ENCODE measurements at regions not wholly inside any gene's neighbourhood (a gene's known extent, or its start where the extent isn't known, plus 50 kb on each side); places are given as distances from the start of the nearest gene placed in this dataset.

DNA sequence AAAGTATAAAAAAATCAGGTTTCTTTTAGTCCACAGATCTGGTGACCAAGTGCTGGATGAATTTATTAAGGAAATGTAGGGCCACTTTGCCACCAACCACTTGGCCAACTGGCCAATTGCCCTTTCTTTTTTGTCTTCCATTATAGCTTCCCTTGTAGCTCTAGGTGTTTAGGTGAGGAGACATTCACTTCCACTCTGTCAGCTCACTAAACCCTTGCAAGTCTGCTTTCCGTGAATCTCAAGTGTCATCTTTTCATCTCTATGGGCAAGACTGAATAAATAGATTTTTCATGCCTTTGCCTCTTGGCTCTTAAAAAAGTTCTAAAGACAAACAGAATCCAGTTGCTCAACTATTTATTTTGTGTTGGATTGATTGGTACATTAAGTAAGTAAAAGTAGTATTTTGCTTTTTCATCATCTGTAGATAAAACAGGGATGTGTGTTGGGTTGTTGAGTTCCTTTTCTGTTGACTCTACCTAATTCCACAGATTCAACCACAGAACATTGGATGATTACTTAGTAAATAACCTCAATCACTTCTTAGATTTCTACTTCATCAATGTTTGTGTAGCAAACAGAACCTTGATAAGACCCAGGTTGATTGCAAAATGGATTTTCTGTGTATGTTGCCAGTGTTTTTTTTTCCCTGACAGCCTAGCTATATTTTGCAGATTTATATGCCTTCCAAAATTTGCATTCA, 68.1 kb upstream of the GRXCR1 start:
- no peak overlapping the region for H3K4me3 ChIP-seq
- H3K27ac ChIP-seq = no peak overlapping the region
- TF ChIP-seq, protein P1, sequence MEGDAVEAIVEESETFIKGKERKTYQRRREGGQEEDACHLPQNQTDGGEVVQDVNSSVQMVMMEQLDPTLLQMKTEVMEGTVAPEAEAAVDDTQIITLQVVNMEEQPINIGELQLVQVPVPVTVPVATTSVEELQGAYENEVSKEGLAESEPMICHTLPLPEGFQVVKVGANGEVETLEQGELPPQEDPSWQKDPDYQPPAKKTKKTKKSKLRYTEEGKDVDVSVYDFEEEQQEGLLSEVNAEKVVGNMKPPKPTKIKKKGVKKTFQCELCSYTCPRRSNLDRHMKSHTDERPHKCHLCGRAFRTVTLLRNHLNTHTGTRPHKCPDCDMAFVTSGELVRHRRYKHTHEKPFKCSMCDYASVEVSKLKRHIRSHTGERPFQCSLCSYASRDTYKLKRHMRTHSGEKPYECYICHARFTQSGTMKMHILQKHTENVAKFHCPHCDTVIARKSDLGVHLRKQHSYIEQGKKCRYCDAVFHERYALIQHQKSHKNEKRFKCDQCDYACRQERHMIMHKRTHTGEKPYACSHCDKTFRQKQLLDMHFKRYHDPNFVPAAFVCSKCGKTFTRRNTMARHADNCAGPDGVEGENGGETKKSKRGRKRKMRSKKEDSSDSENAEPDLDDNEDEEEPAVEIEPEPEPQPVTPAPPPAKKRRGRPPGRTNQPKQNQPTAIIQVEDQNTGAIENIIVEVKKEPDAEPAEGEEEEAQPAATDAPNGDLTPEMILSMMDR (IDR thresholded peaks at IDR 0.05) = no peak
- intact Hi-C loops (cut with DNase I) = no loop called here
- DNase-seq (no peak), ATAC-seq (no peak)
- WGBS, 2 donors = 82 to 88% methylated on average over 1 of the region's 1 CpG
- no peaks in the 10 kb centered on the region for H3K36me3 ChIP-seq
- peaks cover 0 to 3% (median 0%) of the 10 kb centered on the region in 7 donors for H3K27me3 ChIP-seq
- H3K9me3 ChIP-seq = no peaks in the 10 kb centered on the region
- H3K4me1 ChIP-seq = no peaks in the 10 kb centered on the region

DNA sequence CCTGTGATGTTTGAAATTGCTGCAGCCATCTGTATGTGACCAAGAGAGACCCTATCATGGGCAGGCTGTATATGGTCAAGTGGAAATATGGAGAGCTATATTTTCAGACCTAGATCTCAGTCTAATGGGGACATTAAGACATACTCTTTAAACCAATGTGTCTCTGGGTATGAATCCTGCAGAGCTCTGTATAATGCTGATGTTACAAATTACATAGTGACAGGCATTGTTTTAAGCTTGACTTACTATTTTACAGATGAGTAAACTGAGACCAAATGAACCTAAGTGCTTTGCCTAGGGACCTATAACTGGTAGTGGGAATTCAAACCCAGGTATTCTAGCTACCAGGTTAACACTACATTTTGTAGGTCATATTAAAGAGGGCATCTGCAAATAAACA, 71.3 kb upstream of the GRXCR1 start:
- H3K4me1 ChIP-seq = no peaks in the 10 kb centered on the region
- intact Hi-C loops (cut with DNase I) = no loop called here
- no peaks in the 10 kb centered on the region for H3K27me3 ChIP-seq
- H3K27ac ChIP-seq = no peak overlapping the region
- ATAC-seq (no peak), DNase-seq (no peak)
- no peaks in the 10 kb centered on the region for H3K36me3 ChIP-seq
- no peaks in the 10 kb centered on the region for H3K9me3 ChIP-seq
- H3K4me3 ChIP-seq = no peak overlapping the region
- TF ChIP-seq, protein P1 (IDR thresholded peaks at IDR 0.05) = no peak

DNA sequence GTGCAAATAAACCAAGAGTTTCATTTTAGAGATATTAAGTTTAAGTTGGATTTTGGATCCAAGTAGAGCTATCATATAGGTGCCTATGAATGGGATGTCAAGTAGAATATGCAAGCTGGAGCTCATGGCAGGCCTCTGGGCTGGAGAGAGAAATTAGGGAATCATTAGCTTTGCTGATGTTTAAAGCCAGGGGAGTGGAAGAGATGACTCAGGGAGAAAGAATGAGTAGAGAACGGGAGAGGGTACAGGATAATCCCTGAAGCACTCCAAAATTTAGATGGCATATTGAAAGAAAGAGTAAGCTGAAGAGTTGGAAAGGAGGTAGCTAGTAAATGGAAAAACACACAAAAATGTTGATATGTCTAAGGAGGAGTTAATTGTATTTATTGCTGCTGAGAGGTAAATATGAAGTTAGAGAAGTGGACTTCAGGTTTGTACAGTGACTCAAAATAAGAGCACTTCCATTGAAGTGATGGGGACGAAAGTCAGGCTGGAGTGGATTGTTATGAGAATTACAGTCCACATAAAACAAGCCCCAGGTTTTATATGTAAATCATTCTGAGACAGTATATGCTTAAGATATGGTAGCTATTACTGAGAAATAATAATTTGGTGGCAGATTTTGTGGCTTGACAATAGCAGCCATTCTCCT, 72.5 kb upstream of the GRXCR1 start:
- H3K4me3 ChIP-seq = no peak overlapping the region
- 30 to 48% methylated on average over 2 of the region's 2 CpGs for WGBS, 2 donors
- no peaks in the 10 kb centered on the region for H3K9me3 ChIP-seq
- H3K27me3 ChIP-seq = no peaks in the 10 kb centered on the region
- DNase-seq (no peak), ATAC-seq (no peak)
- H3K4me1 ChIP-seq = no peaks in the 10 kb centered on the region
- H3K36me3 ChIP-seq = no peaks in the 10 kb centered on the region
- TF ChIP-seq, protein P1 (IDR thresholded peaks at IDR 0.05) = no peak
- H3K27ac ChIP-seq = no peak overlapping the region
- intact Hi-C loops (cut with DNase I) = no loop called here

DNA sequence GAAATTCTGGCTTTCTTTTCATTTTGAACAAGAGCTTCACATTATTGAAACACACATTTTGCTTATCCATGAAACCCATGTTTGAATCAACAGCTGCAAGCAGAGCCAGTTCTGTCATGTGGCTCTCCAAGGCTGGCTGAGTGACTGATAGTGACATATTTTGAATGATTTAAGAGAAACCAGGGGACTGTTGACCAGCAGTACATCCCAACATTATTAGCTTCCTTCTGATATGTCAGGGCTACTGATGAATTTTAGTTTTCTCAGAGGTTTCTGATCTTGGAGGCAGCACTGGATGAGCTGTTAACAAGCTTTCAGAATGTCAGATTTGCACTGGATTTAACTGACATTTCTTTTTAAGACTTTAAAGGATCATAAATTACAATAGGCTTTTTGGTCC, 74.6 kb upstream of the GRXCR1 start:
- Histone ChIP-seq H3K27me3 (no peaks in the 10 kb centered on the region), H3K36me3 (no peaks in the 10 kb centered on the region), H3K4me3 (no peak overlapping the region), H3K27ac (no peak overlapping the region), H3K9me3 (no peaks in the 10 kb centered on the region), H3K4me1 (no peaks in the 10 kb centered on the region)
- TF ChIP-seq, protein P1 (IDR thresholded peaks at IDR 0.05) = no peak
- intact Hi-C loops (cut with DNase I) = no loop called here
- no peak for DNase-seq
- no peak for ATAC-seq
